GM12865 (cell line): ENCODE measurements at regions not wholly inside any gene's neighbourhood (a gene's known extent, or its start where the extent isn't known, plus 50 kb on each side); places are given as distances from the start of the nearest gene placed in this dataset.
"Not testable (repeated sequence)": the region's sequence is repeated elsewhere in the genome, so short reads cannot be mapped to it uniquely, and the experiment has no call there.

Experiments
- DNase-seq: peaks from one replicate; pipeline ENCODE4 v3.0.0; 2010; ENCODE audit warnings: low read depth
- H3K4me3 ChIP-seq: 2 replicates; pipeline ENCODE4 v1.5.1; 2011; ENCODE audit warnings: mild to moderate bottlenecking, low read depth, low read length, control low read depth
- CTCF ChIP-seq: IDR thresholded peaks from 2 replicates; pipeline ENCODE4 v1.5.1; 2011; ENCODE audit warnings: low read length, control low read depth, low read depth, inconsistent platforms; ENCODE audit not compliant: insufficient read depth; ENCODE audit errors: missing control alignments

GRCh38 chr13:23963947-23964346 is 66.6 kb upstream of the C1QTNF9B start:
- H3K4me3 ChIP-seq, result no peak overlapping the region
- TF ChIP-seq CTCF, result no peak
- peak; percentile 55 for DNase-seq

- no peak for DNase-seq
- H3K4me3 ChIP-seq, result no peak overlapping the region
- no peak for TF ChIP-seq CTCF
These were observed 68.0 kb upstream of the C1QTNF9B start for GRCh38 chr13:23965346-23965745.

GRCh38 chr13:23966221-23966690 is 69.0 kb upstream of the C1QTNF9B start:
- no peak for TF ChIP-seq CTCF
- no peak overlapping the region for H3K4me3 ChIP-seq
- DNase-seq, result no peak

- no peak for TF ChIP-seq CTCF
- H3K4me3 ChIP-seq, result peak overlapping the region; percentile 46
- peak; percentile 83 for DNase-seq
These were observed 69.7 kb upstream of the C1QTNF9B start for GRCh38 chr13:23966691-23967615.

GRCh38 chr13:23967792-23968191 is 70.5 kb upstream of the C1QTNF9B start:
- H3K4me3 ChIP-seq, DNase-seq: not testable (repeated sequence)

- H3K4me3 ChIP-seq, result no peak overlapping the region
- no peak for TF ChIP-seq CTCF
- DNase-seq, result no peak
These were observed 72.3 kb upstream of the C1QTNF9B start for GRCh38 chr13:23969647-23970046.

- peak overlapping the region; percentile 56 for H3K4me3 ChIP-seq
- TF ChIP-seq CTCF, result no peak
- DNase-seq, result peak; percentile 75
These were observed 82.3 kb upstream of the C1QTNF9B start for GRCh38 chr13:23979361-23980159.
